Anterior cingulate cortex (tissue), 58 donors: ENCODE measurements at regions not wholly inside any gene's neighbourhood (a gene's known extent, or its start where the extent isn't known, plus 50 kb on each side); places are given as distances from the start of the nearest gene placed in this dataset.
A peak's percentile ranks its signal among the peaks of the same experiment; 100 is the strongest.
"Not testable (repeated sequence)": the region's sequence is repeated elsewhere in the genome, so short reads cannot be mapped to it uniquely, and the experiment has no call there.

Experiments used
- DNase-seq, 58 donors: peaks; one replicate each; lab custom pipeline; 2025; lab: John Stamatoyannopoulos, UW

DNA sequence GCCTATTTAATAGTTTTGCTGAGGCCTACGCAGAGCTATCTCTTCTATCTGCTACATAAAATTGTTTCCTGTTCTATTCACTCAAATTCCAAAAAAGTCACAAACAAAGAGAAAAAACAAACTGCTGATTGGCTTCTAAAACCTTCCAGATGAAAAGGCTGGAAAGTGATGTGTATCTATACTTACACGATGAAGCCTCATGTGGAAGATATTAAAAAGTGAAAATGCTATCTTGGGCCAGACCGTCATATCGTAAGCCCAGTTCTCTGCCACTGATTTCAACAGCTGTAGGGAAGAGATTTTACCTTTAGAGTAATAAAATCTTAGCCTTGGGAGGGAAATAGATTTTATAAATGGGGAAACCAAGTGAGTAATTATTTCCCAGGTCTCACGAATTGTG lies 394.8 kb downstream of the KIF20B start:
- DNase-seq, result no peak

DNA sequence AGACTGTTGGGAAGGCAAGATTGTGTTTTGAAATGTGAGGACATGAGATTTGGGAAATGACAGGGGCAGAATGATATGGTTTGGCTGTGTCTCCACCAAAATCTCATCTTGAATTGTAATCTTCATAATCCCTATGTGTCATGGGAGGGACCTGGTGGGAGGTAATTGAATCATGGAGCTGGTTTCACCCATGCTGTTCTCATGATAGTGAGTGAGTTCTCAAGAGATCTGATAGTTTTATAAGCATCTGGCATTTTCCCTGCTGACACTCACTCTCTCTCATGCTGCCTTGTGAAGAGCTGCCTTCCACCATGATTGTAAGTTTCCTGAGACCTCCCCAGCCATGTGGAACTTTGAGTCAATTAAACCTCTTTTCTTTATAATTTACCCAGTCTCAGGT lies 406.2 kb downstream of the KIF20B start:
- DNase-seq, result not testable (repeated sequence)

- DNase-seq, result no peak
Observed at GRCh38 chr10:90111671-90112070, 410.3 kb downstream of the KIF20B start.

DNA sequence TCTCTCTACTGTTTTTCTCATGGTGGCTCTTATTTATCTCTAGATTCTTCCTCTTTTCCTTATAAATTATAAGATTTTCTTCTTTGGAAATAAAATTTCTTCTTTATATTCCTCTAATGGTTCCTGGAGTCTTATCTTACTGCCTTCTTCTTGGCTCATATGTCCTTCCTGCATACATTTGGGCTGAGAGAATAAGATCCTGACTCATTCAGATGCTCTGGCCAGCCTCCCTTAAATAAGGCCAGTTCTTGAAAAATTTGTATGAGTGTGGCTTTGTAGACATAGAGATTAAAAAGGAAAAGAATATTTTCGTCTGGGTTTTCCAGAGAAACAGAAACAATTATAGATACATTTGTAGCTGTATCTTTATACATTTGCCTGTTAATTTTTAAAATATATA lies 411.3 kb downstream of the KIF20B start:
- no peak for DNase-seq

DNA sequence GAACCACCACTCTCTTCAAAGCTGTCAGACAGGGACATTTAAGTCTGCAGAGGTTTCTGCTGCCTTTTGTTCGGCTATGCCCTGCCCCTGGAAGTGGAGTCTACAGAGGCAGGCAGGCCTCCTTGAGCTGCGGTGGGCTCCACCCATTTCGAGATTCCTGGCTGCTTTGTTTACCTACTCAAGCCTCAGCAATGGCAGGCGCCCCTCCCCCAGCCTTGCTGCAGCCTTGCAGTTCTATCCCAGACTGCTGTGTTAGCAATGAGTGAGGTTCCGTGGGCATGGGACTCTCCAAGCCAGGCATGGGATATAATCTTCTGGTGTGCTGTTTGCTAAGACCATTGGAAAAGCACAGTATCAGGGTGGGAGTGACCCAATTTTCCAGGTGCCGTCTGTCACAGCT lies 417.2 kb downstream of the KIF20B start:
- not testable (repeated sequence) for DNase-seq

- not testable (repeated sequence) for DNase-seq
Observed at GRCh38 chr10:90119631-90120280, 418.4 kb downstream of the KIF20B start.

DNA sequence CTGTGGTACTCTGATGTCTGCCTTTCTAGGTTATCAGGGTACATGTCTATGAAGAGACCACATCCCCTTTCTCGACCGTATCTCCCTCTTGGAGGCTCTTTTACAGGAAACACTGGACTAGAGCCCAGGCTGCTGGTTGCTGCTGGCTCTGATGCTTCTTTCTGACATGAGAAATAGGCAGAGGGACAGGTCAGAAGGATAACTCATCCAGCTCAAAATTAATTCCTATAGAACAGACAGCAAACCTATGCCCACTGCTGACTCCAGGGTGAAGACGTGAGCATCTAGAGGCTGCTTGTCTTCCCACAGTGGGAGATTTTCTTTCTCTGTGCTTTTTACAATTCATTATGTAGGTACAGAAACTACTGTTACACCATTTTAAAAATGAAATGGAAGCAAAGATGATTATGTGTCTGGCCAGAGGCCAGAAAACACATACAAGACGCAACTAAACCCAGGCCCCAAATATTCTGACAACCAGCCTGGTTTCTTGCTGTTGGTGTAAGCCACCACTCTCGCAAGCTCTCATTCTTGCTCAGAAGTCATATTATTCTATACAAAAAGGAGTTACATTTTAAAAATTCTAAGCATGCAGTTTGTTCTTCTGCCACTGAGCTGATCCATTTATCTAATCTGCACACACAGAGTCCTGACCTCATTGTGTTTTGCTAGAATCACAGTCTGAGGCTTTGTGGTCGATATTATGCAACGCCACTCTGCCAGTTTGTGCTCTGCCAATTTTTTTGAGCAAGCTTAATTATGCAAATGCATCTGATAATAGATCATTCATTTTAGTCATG lies 424.3 kb downstream of the KIF20B start:
- peak in 6 of 58 donors; percentile 1 to 18 (median 4) for DNase-seq

- DNase-seq, result no peak
Observed at GRCh38 chr10:90126256-90126595, 424.8 kb downstream of the KIF20B start.

DNA sequence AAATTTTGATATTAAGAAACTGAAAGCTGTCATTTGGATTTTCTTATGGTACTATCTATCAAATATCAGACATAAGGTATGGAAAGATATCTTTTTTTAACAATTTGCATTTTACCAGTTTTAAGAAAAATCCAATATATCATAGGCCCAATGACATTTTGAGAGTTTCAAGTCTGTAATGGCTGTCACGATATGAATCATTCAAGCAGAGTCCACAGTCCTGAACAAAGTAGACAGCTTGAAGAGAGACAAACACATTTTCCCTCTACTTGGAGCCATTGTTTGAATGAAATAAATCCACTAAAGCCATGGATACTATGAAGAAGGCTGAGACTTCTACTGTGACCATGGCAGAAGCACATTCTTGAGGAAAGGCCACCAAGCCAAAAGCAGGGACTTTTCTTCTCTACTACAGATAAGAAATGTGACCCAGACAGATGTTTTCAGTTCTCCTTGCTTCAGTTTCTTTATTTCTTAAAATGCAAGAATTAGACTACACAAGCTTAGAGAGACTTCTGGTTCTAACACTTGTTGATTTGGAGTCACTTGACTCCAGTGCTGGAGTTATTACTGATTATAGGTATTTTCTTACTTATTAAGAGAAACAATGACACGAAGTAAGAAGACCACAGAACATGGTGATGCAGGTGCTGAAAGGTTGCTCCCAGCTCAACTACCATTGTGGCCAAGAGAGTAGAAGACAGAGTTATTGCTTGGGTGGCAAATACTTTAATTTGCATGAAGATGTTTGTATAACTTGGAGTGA lies 429.1 kb downstream of the KIF20B start:
- no peak for DNase-seq

- DNase-seq, result no peak
Observed at GRCh38 chr10:90133606-90134005, 432.2 kb downstream of the KIF20B start.

DNA sequence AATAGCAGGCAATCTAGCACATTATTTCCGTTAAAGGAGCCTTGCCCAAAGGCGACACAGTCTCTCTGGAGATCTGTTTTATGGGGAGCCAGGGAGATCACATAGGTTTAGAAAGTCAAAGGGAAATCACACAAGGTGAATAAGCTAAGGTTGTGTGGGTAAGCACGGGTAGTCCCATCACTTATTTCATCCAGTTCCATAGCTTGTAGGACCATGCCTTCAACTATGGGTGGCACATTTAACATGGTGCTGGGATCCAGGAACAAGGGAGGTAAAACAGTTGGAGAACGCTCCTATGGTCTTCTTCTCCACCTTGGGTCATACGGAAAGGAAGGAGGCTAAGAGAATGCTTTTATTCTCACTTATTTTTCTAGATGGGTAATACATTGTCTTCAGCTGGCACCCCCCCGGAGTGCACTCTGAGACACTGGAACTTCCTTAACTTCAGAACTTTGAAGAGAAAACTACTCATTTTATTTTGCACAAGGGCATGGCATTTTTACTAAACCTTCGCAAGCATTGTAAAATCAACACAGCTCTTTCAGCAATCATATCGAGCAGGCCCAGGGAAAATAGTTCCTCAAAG lies 435.4 kb downstream of the KIF20B start:
- DNase-seq, result no peak

- DNase-seq, result no peak
Observed at GRCh38 chr10:90138844-90139243, 437.5 kb downstream of the KIF20B start.

- no peak for DNase-seq
Observed at GRCh38 chr10:90141791-90142190, 440.4 kb downstream of the KIF20B start.

DNA sequence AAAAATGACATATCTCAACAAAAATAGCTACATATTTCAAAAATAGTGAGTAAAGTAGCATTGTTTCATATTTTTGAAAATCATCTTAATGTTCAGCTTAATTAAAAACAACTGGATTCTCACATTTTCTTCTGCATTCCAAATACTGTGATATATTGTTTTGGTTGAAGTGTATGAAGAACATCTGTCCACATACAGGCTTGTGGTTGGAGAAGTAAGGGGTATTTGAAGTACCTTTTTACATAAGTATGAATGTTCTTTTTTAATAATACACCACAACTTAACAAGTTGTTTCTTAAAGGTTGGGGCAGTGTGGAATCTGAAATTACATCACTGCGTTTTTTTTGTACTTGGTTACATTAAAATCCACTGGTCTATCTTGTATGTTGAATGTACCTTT lies 442.5 kb downstream of the KIF20B start:
- DNase-seq, result no peak

- DNase-seq, result peak in 1 of 58 donors; percentile 38
Observed at GRCh38 chr10:90148116-90148855, 446.9 kb downstream of the KIF20B start.

GRCh38 chr10:90149563-90149962 lies 448.2 kb downstream of the KIF20B start:
- no peak for DNase-seq

GRCh38 chr10:90162271-90162853 lies 461.0 kb downstream of the KIF20B start:
- DNase-seq, result no peak

- no peak for DNase-seq
Observed at GRCh38 chr10:90167174-90168064, 466.0 kb downstream of the KIF20B start.

GRCh38 chr10:90168244-90168643 lies 466.9 kb downstream of the KIF20B start:
- no peak for DNase-seq
